Heart left ventricle (tissue), 13 donors: ENCODE measurements at regions not wholly inside any gene's neighbourhood (a gene's known extent, or its start where the extent isn't known, plus 50 kb on each side); places are given as distances from the start of the nearest gene placed in this dataset.

Experiments
- CTCF ChIP-seq, 12 donors: fragments of 200-600 bp; sonication (generic) in 4 of 12; IDR thresholded peaks; one replicate each; pipeline versions ENCODE4 v1.5.0 to v1.8.0; 2018 to 2022; ENCODE audit warnings: antibody characterized with exemption in 12 of 12, mild to moderate bottlenecking in 5 of 12
- POLR2A ChIP-seq, 2 donors: fragments of 450-650 bp; IDR thresholded peaks; one replicate each; pipeline ENCODE4 v1.6.1; 2017; ENCODE audit warnings: antibody characterized with exemption in 2 of 2, mild to moderate bottlenecking in 2 of 2, moderate library complexity in 2 of 2
- donor health status: ischemic (EF 13 %, LVEDD 7.1; RV severe dilation, severe dysfunction).
- donor health status: DM: no; HTN: yes; CAD: no.
- donor health status: DM: no; HTN: no; CAD: no.
- donor health status: ischemic (EF 25% LVEDD 6.9; RV normal size, moderate dysfunction).
- donor health status: ischemic (EF 25% LVEDD 5.7; RV mildly dilated, moderate dysfunction).
- donor health status: ischemic (EF 35%, LVEDD 5.7; RV mildly dilated, moderate dysfunction).
- donor health status: nonischemic (EF 11% LVEDD 7.7; RV severe dilation, severe dysfunction).
- donor health status: DM: yes; HTN: yes; CAD: no.
- donor health status: PGD.
- donor health status: ischemic (EF 29% LVEDD 5.4; RV normal size, mild dysfunction).
- donor health status: nonischemic (EF 23%, LVEDD 6.1; RV moderate dilation, normal function).

DNA sequence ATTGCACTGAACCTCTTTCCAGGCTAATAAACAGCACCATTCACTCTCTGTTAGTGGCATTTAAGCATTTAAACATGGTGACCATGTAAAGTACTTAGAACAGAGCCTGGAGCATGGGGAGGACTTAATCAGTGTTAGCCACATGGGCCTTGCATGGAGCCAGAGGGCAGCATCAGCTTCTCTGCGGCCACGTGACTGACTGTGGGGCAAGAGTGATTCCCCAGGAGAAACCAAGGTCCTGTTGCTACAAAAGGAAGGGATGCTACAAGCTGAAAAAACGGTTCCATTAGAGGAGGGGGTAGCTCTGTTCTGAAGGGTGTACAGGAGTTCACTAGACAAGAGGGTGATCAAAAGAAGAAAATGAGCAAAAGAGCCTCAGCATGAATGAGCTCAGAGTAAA is 256.8 kb downstream of the MATN1 start:
- no peak for TF ChIP-seq CTCF (IDR thresholded peaks at IDR 0.05)
- TF ChIP-seq POLR2A (IDR thresholded peaks at IDR 0.05): no peak
